DND-41 (cell line): ENCODE measurements at regions not wholly inside any gene's neighbourhood (a gene's known extent, or its start where the extent isn't known, plus 50 kb on each side); places are given as distances from the start of the nearest gene placed in this dataset.

Experiments used
- ATAC-seq: fragments of 200-7000 bp; cut with Tn5 transposase; 3 replicates; pipeline ENCODE4 v1.9.1; 2021; ENCODE audit warnings: low read depth; ENCODE audit not compliant: insufficient read depth
- DNase-seq: peaks from one replicate; pipeline ENCODE4 v3.0.0-alpha.2; 2020
- H2AFZ ChIP-seq: 2 replicates; pipeline ENCODE4 v1.6.0; 2012; ENCODE audit warnings: low read depth, low read length
- H3K27ac ChIP-seq: 2 replicates; pipeline ENCODE4 v1.5.1; 2012; ENCODE audit warnings: low read length, inconsistent platforms
- H3K27me3 ChIP-seq: fragments of 200-600 bp; sonication (generic); 2 replicates; pipeline ENCODE4 v1.6.0; 2012; ENCODE audit warnings: low read length, mild to moderate bottlenecking, inconsistent platforms; ENCODE audit not compliant: insufficient read depth, poor library complexity
- H3K36me3 ChIP-seq: 2 replicates; pipeline ENCODE4 v1.5.1; 2012; ENCODE audit warnings: low read length, inconsistent platforms; ENCODE audit not compliant: insufficient read depth
- H3K4me1 ChIP-seq: 2 replicates; pipeline ENCODE4 v1.5.1; 2012; ENCODE audit warnings: mild to moderate bottlenecking, low read length; ENCODE audit not compliant: insufficient read depth
- H3K4me2 ChIP-seq: 2 replicates; pipeline ENCODE4 v1.6.0; 2012; ENCODE audit warnings: mild to moderate bottlenecking, moderate library complexity, low read length, inconsistent platforms; ENCODE audit not compliant: insufficient read depth
- H3K4me3 ChIP-seq, 2 experiments: fragments of 200-600 bp in 1 of 2; shearing (Covaris generic) in 1 of 2; 2 replicates each; pipeline ENCODE4 v1.5.1; 2012 to 2016; ENCODE audit warnings: inconsistent platforms in 2 of 2, low read length in 2 of 2, mild to moderate bottlenecking in 2 of 2, low read depth in 1 of 2, moderate library complexity in 1 of 2
- H3K79me2 ChIP-seq: 2 replicates; pipeline ENCODE4 v1.6.0; 2012; ENCODE audit warnings: low read length, inconsistent platforms; ENCODE audit not compliant: insufficient read depth
- H3K9ac ChIP-seq: 2 replicates; pipeline ENCODE4 v1.6.0; 2012; ENCODE audit warnings: low read depth, mild to moderate bottlenecking, inconsistent platforms, low read length, moderate library complexity
- H3K9me3 ChIP-seq: 2 replicates; pipeline ENCODE4 v1.5.1; 2012; ENCODE audit warnings: low read length, moderate library complexity, mild to moderate bottlenecking, inconsistent platforms; ENCODE audit not compliant: insufficient read depth, severe bottlenecking
- H4K20me1 ChIP-seq: 2 replicates; pipeline ENCODE4 v1.6.0; 2012; ENCODE audit warnings: low read length; ENCODE audit not compliant: insufficient read depth
- EZH2 ChIP-seq: IDR thresholded peaks from 3 replicates; pipeline ENCODE4 v1.6.1; 2012; ENCODE audit warnings: borderline replicate concordance, low read depth, mild to moderate bottlenecking, moderate library complexity, low read length, inconsistent platforms; ENCODE audit not compliant: severe bottlenecking
- TF ChIP-seq, protein P1 (sequence below): IDR thresholded peaks from 2 replicates; pipeline ENCODE4 v1.5.1; 2012; ENCODE audit warnings: borderline replicate concordance, low read length, moderate library complexity, mild to moderate bottlenecking; ENCODE audit not compliant: poor library complexity, severe bottlenecking; ENCODE audit errors: extremely low read depth

- Histone ChIP-seq H3K9ac (no peak overlapping the region), H4K20me1 (no peaks in the 10 kb centered on the region), H3K27me3 (no peaks in the 10 kb centered on the region), H3K4me2 (no peak overlapping the region), H2AFZ (no peak overlapping the region), H3K9me3 (peaks cover 6% of the 10 kb centered on the region), H3K36me3 (no peaks in the 10 kb centered on the region), H3K79me2 (no peaks in the 10 kb centered on the region), H3K4me3 (no peak overlapping the region), H3K4me1 (no peaks in the 10 kb centered on the region), H3K27ac (no peak overlapping the region)
- no peak for TF ChIP-seq EZH2
- TF ChIP-seq, protein P1, sequence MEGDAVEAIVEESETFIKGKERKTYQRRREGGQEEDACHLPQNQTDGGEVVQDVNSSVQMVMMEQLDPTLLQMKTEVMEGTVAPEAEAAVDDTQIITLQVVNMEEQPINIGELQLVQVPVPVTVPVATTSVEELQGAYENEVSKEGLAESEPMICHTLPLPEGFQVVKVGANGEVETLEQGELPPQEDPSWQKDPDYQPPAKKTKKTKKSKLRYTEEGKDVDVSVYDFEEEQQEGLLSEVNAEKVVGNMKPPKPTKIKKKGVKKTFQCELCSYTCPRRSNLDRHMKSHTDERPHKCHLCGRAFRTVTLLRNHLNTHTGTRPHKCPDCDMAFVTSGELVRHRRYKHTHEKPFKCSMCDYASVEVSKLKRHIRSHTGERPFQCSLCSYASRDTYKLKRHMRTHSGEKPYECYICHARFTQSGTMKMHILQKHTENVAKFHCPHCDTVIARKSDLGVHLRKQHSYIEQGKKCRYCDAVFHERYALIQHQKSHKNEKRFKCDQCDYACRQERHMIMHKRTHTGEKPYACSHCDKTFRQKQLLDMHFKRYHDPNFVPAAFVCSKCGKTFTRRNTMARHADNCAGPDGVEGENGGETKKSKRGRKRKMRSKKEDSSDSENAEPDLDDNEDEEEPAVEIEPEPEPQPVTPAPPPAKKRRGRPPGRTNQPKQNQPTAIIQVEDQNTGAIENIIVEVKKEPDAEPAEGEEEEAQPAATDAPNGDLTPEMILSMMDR: no peak
- no peak for ATAC-seq
- no peak for DNase-seq
These were observed 457.4 kb upstream of the FAT1 start for GRCh38 chr4:187181054-187181453.

DNA sequence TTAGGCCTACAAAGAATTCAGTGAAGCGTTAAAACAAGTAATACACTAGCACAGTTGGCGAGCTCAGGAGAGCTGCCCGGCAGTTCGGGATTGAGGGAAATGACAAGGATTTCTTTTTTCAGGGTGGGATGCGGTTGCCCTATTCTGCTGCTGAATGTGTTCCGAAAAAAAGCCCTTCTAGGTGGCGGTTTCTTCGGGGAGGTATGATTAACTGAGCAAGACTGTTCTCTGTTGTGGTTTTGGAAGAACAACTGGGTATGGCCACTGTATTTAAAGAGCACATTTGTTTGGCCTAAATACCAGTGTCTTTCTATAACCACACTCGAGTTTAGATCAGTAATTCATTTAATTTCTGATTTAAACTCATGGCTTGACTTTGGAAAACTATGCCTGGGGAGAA lies 459.7 kb upstream of the FAT1 start:
- H4K20me1 ChIP-seq: no peaks in the 10 kb centered on the region
- H3K4me1 ChIP-seq: no peaks in the 10 kb centered on the region
- no peaks in the 10 kb centered on the region for H3K79me2 ChIP-seq
- H3K27ac ChIP-seq: no peak overlapping the region
- no peaks in the 10 kb centered on the region for H3K36me3 ChIP-seq
- H3K4me2 ChIP-seq: no peak overlapping the region
- H3K9ac ChIP-seq: no peak overlapping the region
- H2AFZ ChIP-seq: no peak overlapping the region
- H3K4me3 ChIP-seq: no peak overlapping the region
- H3K27me3 ChIP-seq: no peaks in the 10 kb centered on the region
- DNase-seq (no peak), ATAC-seq (no peak)
- peaks cover 3% of the 10 kb centered on the region for H3K9me3 ChIP-seq
- TF ChIP-seq EZH2: no peak
- TF ChIP-seq, protein P1: no peak

DNA sequence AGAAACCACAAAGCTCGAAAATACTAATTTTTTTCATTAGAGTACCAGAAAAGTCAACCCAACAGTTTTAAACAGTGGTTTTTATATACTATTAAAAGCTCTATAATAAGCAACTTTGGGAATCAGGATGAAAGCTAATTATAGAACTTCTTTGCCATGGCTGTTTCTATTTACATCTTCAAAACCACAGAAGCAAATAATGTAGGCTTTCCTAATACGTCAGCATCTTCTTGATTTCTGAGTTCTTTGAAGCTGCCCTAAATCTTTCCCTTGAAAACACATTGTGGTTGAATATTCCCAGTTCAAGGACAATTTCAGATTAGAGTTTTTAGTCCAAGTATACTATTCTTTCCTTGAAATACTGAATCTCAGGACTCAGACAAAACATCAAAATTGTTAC lies 460.2 kb upstream of the FAT1 start:
- Histone ChIP-seq H2AFZ (no peak overlapping the region), H3K79me2 (no peaks in the 10 kb centered on the region), H3K4me2 (no peak overlapping the region), H4K20me1 (no peaks in the 10 kb centered on the region), H3K4me3 (no peak overlapping the region), H3K4me1 (no peaks in the 10 kb centered on the region), H3K9me3 (peaks cover 3% of the 10 kb centered on the region), H3K27me3 (no peaks in the 10 kb centered on the region), H3K36me3 (no peaks in the 10 kb centered on the region), H3K27ac (no peak overlapping the region), H3K9ac (no peak overlapping the region)
- no peak for TF ChIP-seq EZH2
- TF ChIP-seq, protein P1: no peak
- DNase-seq: no peak
- no peak for ATAC-seq

- Histone ChIP-seq H3K4me2 (no peak overlapping the region), H3K9me3 (peaks cover 3% of the 10 kb centered on the region), H3K79me2 (no peaks in the 10 kb centered on the region), H3K36me3 (no peaks in the 10 kb centered on the region), H3K9ac (no peak overlapping the region), H2AFZ (no peak overlapping the region), H3K27me3 (no peaks in the 10 kb centered on the region), H3K27ac (no peak overlapping the region), H3K4me1 (no peaks in the 10 kb centered on the region), H4K20me1 (no peaks in the 10 kb centered on the region), H3K4me3 (no peak overlapping the region)
- DNase-seq: no peak
- no peak for TF ChIP-seq EZH2
- TF ChIP-seq, protein P1: no peak
- ATAC-seq: no peak
These were observed 460.9 kb upstream of the FAT1 start for GRCh38 chr4:187184508-187184907.
